ENCODE measurements at regions not wholly inside any gene's neighbourhood (a gene's known extent, or its start where the extent isn't known, plus 50 kb on each side); places are given as distances from the start of the nearest gene placed in this dataset.

- Histone ChIP-seq H3K9ac (replicated peaks; ENCODE audit: extremely low read depth, insufficient read depth, low read length) (no peak overlapping the region), H3K4me2 (ENCODE audit: insufficient read depth, low read length) (no peak overlapping the region), H3K9me1 (replicated peaks; ENCODE audit: control insufficient read depth, extremely low read depth, insufficient read depth, low read length) (no peaks in the 10 kb centered on the region), H3K9me3 (replicated peaks; ENCODE audit: control insufficient read depth, insufficient read depth, low read length) (peaks cover 4% of the 10 kb centered on the region), H3K4me3 (replicated peaks in 1 of 3; ENCODE audit: insufficient read depth in 1 of 3, low read depth in 1 of 3, low read length in 3 of 3) (no peak overlapping the region), H3K27me3 (ENCODE audit: control insufficient read depth in 2 of 2, insufficient read depth in 2 of 2, low read length in 2 of 2) (no peaks in the 10 kb centered on the region), H3K4me1 (ENCODE audit: control insufficient read depth, extremely low read depth, insufficient read depth, low read length) (no peaks in the 10 kb centered on the region), H3K79me2 (ENCODE audit: control insufficient read depth, insufficient read depth, low read length) (no peaks in the 10 kb centered on the region), H3K36me3 (ENCODE audit: control insufficient read depth in 2 of 2, extremely low read depth in 1 of 2, insufficient read depth in 2 of 2, low read length in 2 of 2) (no peaks in the 10 kb centered on the region), H4K20me1 (replicated peaks; ENCODE audit: control insufficient read depth, extremely low read depth, insufficient read depth, low read length) (no peaks in the 10 kb centered on the region), H3K27ac (ENCODE audit: insufficient read depth, low read depth, low read length) (no peak overlapping the region), H2AFZ (ENCODE audit: low read depth, low read length) (no peak overlapping the region)
- no TSS peak for BruUV-seq (replicated peaks)
- dilution Hi-C loops (cut with MboI; ENCODE audit: extremely low pct_ligation_motif_present, low sequenced_read_pairs), result no loop called here
- no peak for FAIRE-seq
- ChIA-PET CTCF (no interaction called here), POLR2A (no interaction called here)
- no peak for TF ChIP-seq POLR2A (IDR thresholded peaks at IDR 0.05; ENCODE audit: low read depth, low read length)
- no peak for TF ChIP-seq CTCF (IDR thresholded peaks at IDR 0.05; ENCODE audit: extremely low read depth in 1 of 2, insufficient read depth in 1 of 2, low read depth in 1 of 2, low read length in 2 of 2)
- no peak for TF ChIP-seq GATA2 (IDR thresholded peaks at IDR 0.05; ENCODE audit: insufficient read depth, insufficient read length, low read depth, low read length)
- TF ChIP-seq FOS (IDR thresholded peaks at IDR 0.05; ENCODE audit: borderline replicate concordance, insufficient read depth, low read length), result no peak
- TF ChIP-seq MYC (IDR thresholded peaks at IDR 0.05; ENCODE audit: low read depth, low read length), result no peak
- TF ChIP-seq EZH2 (IDR thresholded peaks at IDR 0.05; ENCODE audit: borderline replicate concordance, low read depth, low read length, severe bottlenecking), result no peak
- no peak for TF ChIP-seq JUN (IDR thresholded peaks at IDR 0.05; ENCODE audit: borderline replicate concordance, insufficient read depth, insufficient read length, low read depth)
- no peak for TF ChIP-seq MAX (IDR thresholded peaks at IDR 0.05; ENCODE audit: insufficient read depth, insufficient read length)
- TF ChIP-seq POLR2AphosphoS5 (IDR thresholded peaks at IDR 0.05; ENCODE audit: insufficient read depth, low read depth, low read length), result no peak
- no peak for DNase-seq (ENCODE audit: low read depth, low spot score)
- intact Hi-C loops (cut with micrococcal nuclease), result no loop called here
Measured at GRCh38 chr5:155252717-155253116, 239.2 kb downstream of the KIF4B start.

Data from endothelial cell of umbilical vein (primary cell).